Mucosa of descending colon (tissue), 3 donors: ENCODE measurements at regions not wholly inside any gene's neighbourhood (a gene's known extent, or its start where the extent isn't known, plus 50 kb on each side); places are given as distances from the start of the nearest gene placed in this dataset.
A peak's percentile ranks its signal among the peaks of the same experiment; 100 is the strongest.

Experiments used
- ATAC-seq: fragments of 200-7000 bp; cut with Tn5 transposase; one replicate; pipeline ENCODE4 v1.9.1; 2020; ENCODE audit warnings: mild to moderate bottlenecking, moderate library complexity
- DNase-seq, 3 donors: peaks; one replicate each; pipeline ENCODE4 v3.0.0-alpha.2; 2020
- H3K36me3 ChIP-seq: fragments of 200-600 bp; one replicate; pipeline ENCODE4 v1.8.0; 2021; ENCODE audit warnings: low read depth, mild to moderate bottlenecking
- H3K4me1 ChIP-seq: fragments of 200-600 bp; one replicate; pipeline ENCODE4 v1.8.0; 2021; ENCODE audit warnings: low read depth, mild to moderate bottlenecking
- H3K4me3 ChIP-seq: fragments of 200-600 bp; one replicate; pipeline ENCODE4 v1.8.0; 2021; ENCODE audit warnings: mild to moderate bottlenecking
- H3K9me3 ChIP-seq: fragments of 200-600 bp; one replicate; pipeline ENCODE4 v1.8.0; 2021; ENCODE audit warnings: mild to moderate bottlenecking
- CTCF ChIP-seq: fragments of 200-600 bp; IDR thresholded peaks from one replicate; pipeline ENCODE4 v1.8.0; 2022; ENCODE audit warnings: antibody characterized with exemption, mild to moderate bottlenecking
- intact Hi-C, 2 donors: fragments of 100-400 bp; cut with DNase I in 1 of 2; cut with micrococcal nuclease in 1 of 2; formaldehyde crosslinking; loops; one replicate each; pipeline versions ENCODE4 v1.11.0 to v1.11.1; 2022; cut with DNase I, micrococcal nuclease
- donor health status: DM: no; HTN: no; CAD: no; lungs with moderate emphysema.
- donor health status: DM: no; HTN: no; CAD: no.
- donor health status: DM: no; HTN: yes; CAD: no.

DNA sequence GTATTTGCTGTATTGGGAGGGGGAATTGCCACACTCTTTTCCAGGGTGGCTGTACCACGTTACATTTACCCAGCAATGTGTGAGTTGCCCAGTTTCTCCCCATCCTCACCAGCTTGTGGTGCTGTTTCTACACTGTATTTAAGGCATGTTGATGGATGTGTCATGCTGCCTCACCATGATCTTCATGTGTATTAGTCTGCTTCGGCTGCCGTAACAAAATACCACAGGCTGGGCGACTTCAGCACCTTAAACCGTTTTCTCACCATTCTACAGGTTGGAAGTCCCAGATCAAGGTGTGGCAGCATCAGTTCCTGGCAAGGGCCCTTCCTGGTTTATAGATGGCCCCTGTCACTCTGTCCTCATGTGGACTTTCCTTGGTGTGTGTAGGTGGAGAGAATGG lies 169.7 kb downstream of the IGLL1 start:
- ATAC-seq: no peak
- H3K4me3 ChIP-seq: no peak overlapping the region
- intact Hi-C loops: no loop called here
- no peaks in the 10 kb centered on the region for H3K4me1 ChIP-seq
- H3K36me3 ChIP-seq: no peaks in the 10 kb centered on the region
- DNase-seq: no peak
- H3K9me3 ChIP-seq: no peaks in the 10 kb centered on the region
- TF ChIP-seq CTCF: no peak

GRCh38 chr22:23409976-23410375 lies 170.1 kb downstream of the IGLL1 start:
- intact Hi-C loops: no loop called here
- ATAC-seq (no peak), DNase-seq (no peak)
- no peak overlapping the region for H3K4me3 ChIP-seq
- no peaks in the 10 kb centered on the region for H3K4me1 ChIP-seq
- no peaks in the 10 kb centered on the region for H3K36me3 ChIP-seq
- no peak for TF ChIP-seq CTCF
- H3K9me3 ChIP-seq: no peaks in the 10 kb centered on the region

DNA sequence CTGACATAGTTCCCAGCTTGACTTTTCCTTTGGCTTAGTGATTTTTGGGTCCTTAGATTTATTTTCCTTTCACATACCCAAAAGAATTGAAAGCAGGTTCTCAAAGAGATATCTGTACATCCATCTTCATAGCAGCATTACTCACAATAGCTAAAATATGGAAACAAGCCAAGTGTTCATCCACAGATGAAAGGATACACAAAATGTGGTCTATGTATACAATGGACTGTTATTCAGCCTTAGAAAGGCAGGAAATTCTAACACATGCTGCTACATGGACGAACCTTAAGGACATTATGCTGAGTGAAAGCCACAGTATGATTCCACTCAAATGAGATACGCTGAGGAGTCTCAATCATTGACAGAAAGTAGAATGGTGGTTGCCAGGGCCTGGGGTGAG lies 171.8 kb downstream of the IGLL1 start:
- no peak overlapping the region for H3K4me3 ChIP-seq
- no peaks in the 10 kb centered on the region for H3K4me1 ChIP-seq
- no peak for DNase-seq
- TF ChIP-seq CTCF: no peak
- intact Hi-C loops: no loop called here
- no peaks in the 10 kb centered on the region for H3K9me3 ChIP-seq
- no peak for ATAC-seq
- no peaks in the 10 kb centered on the region for H3K36me3 ChIP-seq

- ATAC-seq: no peak
- Histone ChIP-seq H3K9me3 (no peaks in the 10 kb centered on the region), H3K36me3 (no peaks in the 10 kb centered on the region), H3K4me1 (peaks cover 3% of the 10 kb centered on the region), H3K4me3 (no peak overlapping the region)
- intact Hi-C loops: no loop called here
- no peak for TF ChIP-seq CTCF
- no peak for DNase-seq
Observed at GRCh38 chr22:23405366-23405851, 174.7 kb downstream of the IGLL1 start.

- ATAC-seq (no peak), DNase-seq (peak in 1 of 3 donors; percentile 48)
- intact Hi-C loops: no loop called here
- H3K4me1 ChIP-seq: peaks cover 3% of the 10 kb centered on the region
- no peak for TF ChIP-seq CTCF
- H3K4me3 ChIP-seq: no peak overlapping the region
- H3K9me3 ChIP-seq: no peaks in the 10 kb centered on the region
- no peaks in the 10 kb centered on the region for H3K36me3 ChIP-seq
Observed at GRCh38 chr22:23404689-23405365, 175.3 kb downstream of the IGLL1 start.
